ENCODE measurements at regions not wholly inside any gene's neighbourhood (a gene's known extent, or its start where the extent isn't known, plus 50 kb on each side); places are given as distances from the start of the nearest gene placed in this dataset.

DNA sequence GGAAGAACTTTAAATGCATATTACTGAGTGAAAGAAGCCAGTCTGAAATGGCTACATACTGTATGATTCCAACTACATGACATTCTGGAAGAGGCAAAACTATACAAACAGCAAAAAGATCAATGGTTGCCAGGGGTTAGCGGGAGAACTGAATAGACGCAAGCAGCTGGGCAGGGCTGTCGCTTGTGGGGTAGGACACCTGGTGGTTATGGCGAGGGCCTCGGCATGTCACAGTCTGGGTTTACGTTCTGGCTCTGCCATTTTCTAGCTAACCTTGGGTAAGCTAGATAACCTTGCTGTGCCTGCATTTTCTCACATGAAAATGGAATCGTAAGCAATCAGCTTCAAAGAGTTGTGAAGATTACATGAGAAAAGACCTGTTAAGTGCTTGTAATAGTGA is 55.2 kb upstream of the SYT13 start:
- DNase-seq: no peak

DNA sequence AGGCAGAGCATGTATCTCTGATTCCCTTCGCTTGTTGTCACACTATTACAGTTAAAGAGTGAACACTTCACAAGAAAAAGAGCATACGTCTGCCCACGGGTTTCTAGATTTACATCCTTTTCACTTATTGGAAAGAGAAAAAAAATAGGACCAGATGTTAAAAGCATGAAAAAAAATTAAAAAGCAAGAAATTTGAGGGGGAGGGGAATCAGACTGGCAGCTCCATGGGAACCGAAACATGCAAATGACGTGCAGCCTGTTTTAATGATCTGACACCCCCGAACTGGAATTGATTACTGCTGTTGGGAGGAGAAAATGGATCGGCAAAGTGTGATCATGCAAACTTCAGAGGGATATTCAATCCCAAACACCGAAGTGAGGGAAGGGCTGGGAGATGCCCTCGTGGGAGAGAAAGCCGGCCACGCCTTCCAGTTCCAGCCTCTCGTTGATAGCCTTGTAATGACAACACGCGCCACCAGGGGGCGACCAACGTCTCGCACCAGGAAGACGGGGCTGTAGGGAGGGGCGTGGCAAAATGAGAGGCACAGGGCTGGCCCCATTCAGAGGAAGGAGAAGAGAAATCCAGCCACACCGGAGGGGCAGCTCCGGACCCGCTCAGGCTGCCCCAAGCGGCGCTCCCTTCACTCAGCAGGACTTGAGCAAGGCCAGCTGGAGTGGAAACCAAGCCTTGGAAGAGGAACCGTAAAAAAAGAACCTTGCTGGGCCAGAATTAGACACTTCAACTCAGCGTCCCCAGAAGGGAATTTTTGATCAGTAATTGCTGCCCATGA is 53.8 kb upstream of the SYT13 start:
- DNase-seq: peak; percentile 33

DNA sequence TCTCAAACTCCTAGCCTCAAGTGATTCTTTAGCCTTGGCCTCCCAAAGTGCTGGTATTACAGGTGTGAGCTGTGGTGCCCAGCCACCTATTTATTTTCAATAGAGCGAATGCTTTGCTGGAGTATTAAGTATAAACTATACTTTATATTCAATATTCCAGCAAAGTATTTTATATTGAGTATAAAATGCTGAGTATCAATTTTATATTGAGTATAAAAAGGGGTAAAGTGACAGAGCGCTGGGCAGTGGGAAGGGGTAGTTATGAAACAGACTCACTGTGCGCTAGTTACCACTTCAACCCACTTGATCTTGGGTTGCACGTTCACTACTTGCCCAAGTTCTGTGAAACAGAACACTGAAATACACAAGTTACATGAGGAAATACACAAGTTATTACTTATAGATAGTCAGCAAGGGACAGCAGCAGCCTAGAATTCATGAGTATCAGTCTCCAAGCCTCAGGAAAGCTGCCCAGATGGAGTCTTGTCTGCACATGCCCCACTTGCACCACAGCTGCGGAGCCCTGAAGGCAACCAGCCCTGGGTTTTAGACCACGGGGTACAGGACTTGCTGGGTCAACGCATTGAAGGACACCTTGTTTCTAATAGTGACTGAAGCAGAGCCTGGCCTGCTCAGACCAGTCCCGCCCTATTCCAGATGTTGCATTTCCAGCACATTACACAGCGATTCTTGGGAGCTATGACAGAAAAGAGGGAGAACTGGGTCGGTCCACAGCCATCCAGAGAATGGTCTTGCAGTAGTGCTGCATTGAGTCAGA is 51.6 kb upstream of the SYT13 start:
- DNase-seq: no peak

DNA sequence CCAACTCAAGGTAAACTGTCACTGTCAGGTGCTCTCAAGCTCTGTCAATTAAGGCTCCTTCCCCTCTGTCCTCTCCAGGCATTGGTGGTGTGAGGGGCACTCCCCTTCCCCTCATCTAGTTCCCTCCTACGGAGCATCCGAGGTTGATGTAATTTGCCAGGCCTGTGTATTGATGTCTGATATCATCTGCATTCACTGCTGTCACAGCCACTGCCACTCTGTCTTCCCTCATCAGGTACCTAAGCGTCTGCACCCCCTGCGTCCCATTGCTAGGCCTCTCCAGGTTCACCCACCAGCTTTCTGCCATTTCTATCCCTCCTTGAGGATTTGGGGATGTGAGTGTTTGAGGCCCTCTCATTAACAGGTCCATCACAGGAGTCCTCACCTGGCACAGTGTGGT is 50.0 kb upstream of the SYT13 start:
- no peak for DNase-seq

All from NCI-H510A treated with DMSO at 0.1 percent for 48 hours (cell line).